IMR-90 (cell line): ENCODE measurements at regions not wholly inside any gene's neighbourhood (a gene's known extent, or its start where the extent isn't known, plus 50 kb on each side); places are given as distances from the start of the nearest gene placed in this dataset.

ENCODE experiments used
- ATAC-seq: fragments of 200-7000 bp; cut with Tn5 transposase; 2 replicates; pipeline ENCODE4 v1.9.1; 2020; ENCODE audit warnings: low read depth, mild to moderate bottlenecking, moderate library complexity
- BruUV-seq: library from RNA; stranded (reverse); fragments of 400-500 nt; replicated peaks from 2 replicates; lab custom pipeline; 2021; lab: Mats Ljungman, UMichigan
- CTCF ChIA-PET: fragments of 300-600 bp; formaldehyde crosslinking; extraction: SDS; loops from one replicate; lab custom pipeline; 2021; ENCODE audit warnings: antibody characterized with exemption; lab: Yijun Ruan, JAX
- POLR2A ChIA-PET: fragments of 300-600 bp; sonication (Branson Sonifier 250); formaldehyde crosslinking; loops from one replicate; lab custom pipeline; 2022; ENCODE audit warnings: antibody characterized with exemption; ENCODE audit not compliant: unreplicated experiment; lab: Charles Lee
- DNase-seq: peaks from one replicate; pipeline ENCODE4 v3.0.0; 2013
- H2AFZ ChIP-seq: replicated peaks from 2 replicates; pipeline ENCODE3; 2013; ENCODE audit warnings: low read length, mild to moderate bottlenecking; ENCODE audit not compliant: poor library complexity
- H2AK5ac ChIP-seq: 2 replicates; pipeline ENCODE4 v1.6.1; 2013; ENCODE audit warnings: low read depth, low read length, inconsistent platforms
- H2AK9ac ChIP-seq: replicated peaks from 2 replicates; pipeline ENCODE3; 2013; ENCODE audit warnings: mild to moderate bottlenecking, low read depth, low read length, moderate library complexity; ENCODE audit not compliant: poor library complexity
- H2BK120ac ChIP-seq: 2 replicates; pipeline ENCODE4 v1.6.1; 2013; ENCODE audit warnings: low read depth, low read length, inconsistent platforms
- H2BK15ac ChIP-seq: 3 replicates; pipeline ENCODE4 v1.6.1; 2013; ENCODE audit warnings: low read depth, low read length, inconsistent platforms
- H2BK20ac ChIP-seq: 2 replicates; pipeline ENCODE4 v1.6.1; 2013; ENCODE audit warnings: low read depth, mild to moderate bottlenecking, inconsistent platforms, low read length, moderate library complexity
- H2BK5ac ChIP-seq: 2 replicates; pipeline ENCODE4 v1.6.1; 2013; ENCODE audit warnings: mild to moderate bottlenecking, low read depth, low read length, inconsistent platforms; ENCODE audit not compliant: poor library complexity, severe bottlenecking
- H3K14ac ChIP-seq: replicated peaks from 2 replicates; pipeline ENCODE4 v1.6.1; 2013; ENCODE audit warnings: low read depth, low read length, inconsistent platforms
- H3K18ac ChIP-seq: 2 replicates; pipeline ENCODE4 v1.6.1; 2013; ENCODE audit warnings: low read depth, low read length, control low read depth
- H3K23ac ChIP-seq: 2 replicates; pipeline ENCODE4 v1.6.1; 2013; ENCODE audit warnings: low read depth, low read length, inconsistent platforms
- H3K27ac ChIP-seq: 2 replicates; pipeline ENCODE4 v1.5.1; 2013; ENCODE audit warnings: mild to moderate bottlenecking, control low read depth, low read length; ENCODE audit not compliant: insufficient read depth
- H3K27me3 ChIP-seq: 2 replicates; pipeline ENCODE4 v1.6.1; 2013; ENCODE audit warnings: low read length; ENCODE audit not compliant: control insufficient read depth, insufficient read depth
- H3K36me3 ChIP-seq: 2 replicates; pipeline ENCODE4 v1.6.1; 2013; ENCODE audit warnings: low read length, mixed read lengths; ENCODE audit not compliant: control insufficient read depth, insufficient read depth
- H3K4ac ChIP-seq: 2 replicates; pipeline ENCODE4 v1.6.1; 2013; ENCODE audit warnings: low read depth, low read length, inconsistent platforms
- H3K4me1 ChIP-seq: 2 replicates; pipeline ENCODE4 v1.6.1; 2013; ENCODE audit warnings: low read length, mixed read lengths; ENCODE audit not compliant: control insufficient read depth, insufficient read depth
- H3K4me2 ChIP-seq: 2 replicates; pipeline ENCODE4 v1.6.1; 2013; ENCODE audit warnings: low read depth, mild to moderate bottlenecking, control low read depth, low read length, moderate library complexity
- H3K4me3 ChIP-seq: 2 replicates; pipeline ENCODE4 v1.5.1; 2013; ENCODE audit warnings: low read depth, mild to moderate bottlenecking, control low read depth, low read length, moderate library complexity; ENCODE audit not compliant: insufficient read depth
- H3K56ac ChIP-seq: 2 replicates; pipeline ENCODE4 v1.6.1; 2013; ENCODE audit warnings: low read length, inconsistent platforms; ENCODE audit not compliant: insufficient read depth; ENCODE audit errors: extremely low read depth
- H3K79me1 ChIP-seq, 2 experiments: 2 replicates each; pipeline ENCODE4 v1.6.1; 2013; ENCODE audit warnings: low read length in 2 of 2, inconsistent platforms in 1 of 2, low read depth in 1 of 2
- H3K9ac ChIP-seq: 2 replicates; pipeline ENCODE4 v1.6.1; 2013; ENCODE audit warnings: low read depth, low read length, control low read depth
- H3K9me1 ChIP-seq: 2 replicates; pipeline ENCODE4 v1.6.1; 2013; ENCODE audit warnings: low read length, inconsistent platforms; ENCODE audit not compliant: insufficient read depth
- H3K9me3 ChIP-seq: 2 replicates; pipeline ENCODE4 v1.6.1; 2013; ENCODE audit warnings: low read length; ENCODE audit not compliant: control insufficient read depth, insufficient read depth
- H4K20me1 ChIP-seq: 2 replicates; pipeline ENCODE4 v1.6.1; 2013; ENCODE audit warnings: low read length, inconsistent platforms; ENCODE audit not compliant: insufficient read depth
- H4K5ac ChIP-seq: 2 replicates; pipeline ENCODE4 v1.6.1; 2013; ENCODE audit warnings: mild to moderate bottlenecking, low read depth, low read length, control low read depth
- H4K8ac ChIP-seq, 2 experiments: 2 replicates each; pipeline ENCODE4 v1.6.1; 2013; ENCODE audit warnings: low read depth in 2 of 2, low read length in 2 of 2, control low read depth in 1 of 2, inconsistent platforms in 1 of 2
- H4K91ac ChIP-seq: 2 replicates; pipeline ENCODE4 v1.6.1; 2013; ENCODE audit warnings: low read depth, low read length, inconsistent platforms; ENCODE audit not compliant: insufficient read depth
- BHLHE40 ChIP-seq: fragments of 150-350 bp; IDR thresholded peaks from 2 replicates; pipeline ENCODE4 v1.6.1; 2016; ENCODE audit warnings: mild to moderate bottlenecking, low read depth, low read length
- CEBPB ChIP-seq: IDR thresholded peaks from 2 replicates; pipeline ENCODE4 v1.6.1; 2012; ENCODE audit warnings: low read depth, low read length, improper control_type of control experiment
- CHD1 ChIP-seq: IDR thresholded peaks from 2 replicates; pipeline ENCODE4 v1.6.1; 2012; ENCODE audit warnings: low read depth, low read length, improper control_type of control experiment
- CTCF ChIP-seq: conservative IDR thresholded peaks from 2 replicates; pipeline ENCODE4 v1.5.1; 2012; ENCODE audit warnings: mild to moderate bottlenecking, low read depth, low read length, improper control_type of control experiment
- MAFK ChIP-seq: IDR thresholded peaks from 2 replicates; pipeline ENCODE4 v1.6.1; 2012; ENCODE audit warnings: low read depth, low read length, improper control_type of control experiment
- MAZ ChIP-seq: IDR thresholded peaks from 2 replicates; pipeline ENCODE4 v1.6.1; 2012; ENCODE audit warnings: low read depth, mild to moderate bottlenecking, low read length, improper control_type of control experiment, moderate library complexity, borderline replicate concordance
- RCOR1 ChIP-seq: IDR thresholded peaks from 2 replicates; pipeline ENCODE4 v1.6.1; 2012; ENCODE audit warnings: mild to moderate bottlenecking, low read length, improper control_type of control experiment; ENCODE audit not compliant: insufficient replicate concordance
- RFX5 ChIP-seq: IDR thresholded peaks from 2 replicates; pipeline ENCODE4 v1.8.0; 2012; ENCODE audit warnings: low read depth, mild to moderate bottlenecking, low read length, moderate library complexity
- SMC3 ChIP-seq: fragments of 150-350 bp; IDR thresholded peaks from 2 replicates; pipeline ENCODE4 v1.6.1; 2016; ENCODE audit warnings: low read depth, mild to moderate bottlenecking, antibody characterized with exemption, low read length, moderate library complexity
- WGBS, 2 experiments: methylation state at CpG; one replicate each; pipeline versions ENCODE4 v1.1.5 to v1.1.7; 2013; ENCODE audit warnings: missing lambda C conversion rate in 2 of 2; ENCODE audit not compliant: insufficient read length in 1 of 2; ENCODE audit errors: extremely low coverage in 2 of 2; 5-methylcytosine and 5-hydroxymethylcytosine counted together
- dilution Hi-C: fragments of 300-500 bp; cut with HindIII; formaldehyde crosslinking; loops from one replicate; pipeline ENCODE4 v1.14.3; 2018; ENCODE audit warnings: low sequenced_read_pairs; ENCODE audit not compliant: unreplicated experiment
- in situ Hi-C: fragments of 300-500 bp; cut with MboI; formaldehyde crosslinking; loops from 3 replicates; pipeline ENCODE4 v1.14.3; 2019; ENCODE audit warnings: low sequenced_read_pairs, inconsistent platforms, mixed read lengths
- intact Hi-C: fragments of 100-400 bp; cut with micrococcal nuclease; formaldehyde crosslinking; loops from 2 replicates; pipeline ENCODE4 v1.10.0; 2022
- TF ChIP-seq, protein P1 (sequence below): fragments of 150-350 bp; IDR thresholded peaks from 2 replicates; pipeline ENCODE4 v1.6.1; 2017; ENCODE audit warnings: mild to moderate bottlenecking, antibody characterized with exemption, low read length, low read depth

DNA sequence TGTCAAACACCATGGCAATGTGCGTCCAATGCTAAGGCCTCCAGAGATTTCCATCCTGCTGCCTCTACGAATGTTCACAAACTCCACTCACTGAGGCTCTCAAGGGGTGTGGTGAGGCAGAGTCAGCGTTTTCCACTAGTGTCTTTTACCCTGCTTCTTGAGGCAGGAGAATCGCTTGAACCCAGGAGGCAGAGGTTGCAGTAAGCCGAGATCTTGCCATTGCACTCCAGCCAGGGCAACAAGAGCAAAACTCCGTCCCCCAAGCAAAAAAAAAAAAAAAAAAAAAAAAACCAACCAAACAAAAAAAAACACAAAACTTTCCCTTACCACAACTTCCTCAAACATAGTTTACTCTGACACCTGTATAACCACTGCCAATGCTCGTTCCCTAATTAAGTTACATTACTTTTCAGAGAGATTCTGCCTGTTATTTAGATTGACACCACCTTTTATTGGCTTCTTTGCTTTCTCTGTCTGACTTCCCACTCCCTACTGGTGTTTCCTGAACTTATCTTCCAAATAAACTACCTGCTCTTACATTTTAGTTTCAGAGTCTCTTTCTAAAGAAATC lies 102.1 kb upstream of the ZNF746 start:
- Histone ChIP-seq H3K9ac (no peak overlapping the region), H2AFZ (no peak overlapping the region), H3K56ac (no peak overlapping the region), H3K27me3 (no peaks in the 10 kb centered on the region), H4K91ac (no peak overlapping the region), H2AK9ac (no peak overlapping the region), H3K14ac (no peak overlapping the region), H2AK5ac (no peak overlapping the region), H3K4ac (no peak overlapping the region), H3K9me3 (no peaks in the 10 kb centered on the region), H3K36me3 (peaks cover 34% of the 10 kb centered on the region), H2BK15ac (no peak overlapping the region), H4K5ac (no peak overlapping the region), H3K4me2 (no peak overlapping the region), H3K4me3 (no peak overlapping the region), H2BK20ac (no peak overlapping the region), H3K4me1 (no peaks in the 10 kb centered on the region), H3K79me1 (peaks cover 6 to 32% of the 10 kb centered on the region in 2 experiments; a peak in 3 of 4 replicates), H2BK5ac (no peak overlapping the region), H4K8ac (no peak overlapping the region), H3K27ac (no peak overlapping the region), H3K23ac (no peak overlapping the region), H2BK120ac (no peak overlapping the region), H4K20me1 (peaks cover 3% of the 10 kb centered on the region; the same call in 1 of the 2 replicates), H3K18ac (no peak overlapping the region), H3K9me1 (peaks cover 7% of the 10 kb centered on the region; the same call in 1 of the 2 replicates)
- no peak for DNase-seq
- TF ChIP-seq BHLHE40, result no peak
- TF ChIP-seq CEBPB, result no peak
- no peak for TF ChIP-seq MAZ
- no peak for TF ChIP-seq CTCF
- no peak for TF ChIP-seq RFX5
- no peak for TF ChIP-seq RCOR1
- no peak for TF ChIP-seq CHD1
- no peak for TF ChIP-seq SMC3
- TF ChIP-seq, protein P1, sequence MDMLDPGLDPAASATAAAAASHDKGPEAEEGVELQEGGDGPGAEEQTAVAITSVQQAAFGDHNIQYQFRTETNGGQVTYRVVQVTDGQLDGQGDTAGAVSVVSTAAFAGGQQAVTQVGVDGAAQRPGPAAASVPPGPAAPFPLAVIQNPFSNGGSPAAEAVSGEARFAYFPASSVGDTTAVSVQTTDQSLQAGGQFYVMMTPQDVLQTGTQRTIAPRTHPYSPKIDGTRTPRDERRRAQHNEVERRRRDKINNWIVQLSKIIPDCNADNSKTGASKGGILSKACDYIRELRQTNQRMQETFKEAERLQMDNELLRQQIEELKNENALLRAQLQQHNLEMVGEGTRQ, result no peak
- no peak for TF ChIP-seq MAFK
- ChIA-PET POLR2A (no interaction called here), CTCF (interaction anchor here (0.6 to 1.0 kb wide), 3 partner anchors 19 to 290 kb away, joined by 3 to 5 read pairs (median 3); no protein-coding TSS in a partner anchor)
- intact Hi-C loops (loop anchor here (10.0 kb wide), 1 partner anchor 285 kb away; no protein-coding TSS in a partner anchor), dilution Hi-C loops (no loop called here), in situ Hi-C loops (no loop called here)
- no peak for ATAC-seq
- BruUV-seq, result no TSS peak
- WGBS, 2 experiments, result 95% methylated on average over 3 of the region's 7 CpGs; no CpG with 5 or more reads in 1 of the 2 experiments
